LNCAP (cell line): ENCODE measurements at regions not wholly inside any gene's neighbourhood (a gene's known extent, or its start where the extent isn't known, plus 50 kb on each side); places are given as distances from the start of the nearest gene placed in this dataset.

Experiments
- TF ChIP-seq, protein P1 (sequence below): fragments of 450-650 bp; IDR thresholded peaks from 2 replicates; pipeline ENCODE4 v1.5.1; 2017; ENCODE audit warnings: mild to moderate bottlenecking

DNA sequence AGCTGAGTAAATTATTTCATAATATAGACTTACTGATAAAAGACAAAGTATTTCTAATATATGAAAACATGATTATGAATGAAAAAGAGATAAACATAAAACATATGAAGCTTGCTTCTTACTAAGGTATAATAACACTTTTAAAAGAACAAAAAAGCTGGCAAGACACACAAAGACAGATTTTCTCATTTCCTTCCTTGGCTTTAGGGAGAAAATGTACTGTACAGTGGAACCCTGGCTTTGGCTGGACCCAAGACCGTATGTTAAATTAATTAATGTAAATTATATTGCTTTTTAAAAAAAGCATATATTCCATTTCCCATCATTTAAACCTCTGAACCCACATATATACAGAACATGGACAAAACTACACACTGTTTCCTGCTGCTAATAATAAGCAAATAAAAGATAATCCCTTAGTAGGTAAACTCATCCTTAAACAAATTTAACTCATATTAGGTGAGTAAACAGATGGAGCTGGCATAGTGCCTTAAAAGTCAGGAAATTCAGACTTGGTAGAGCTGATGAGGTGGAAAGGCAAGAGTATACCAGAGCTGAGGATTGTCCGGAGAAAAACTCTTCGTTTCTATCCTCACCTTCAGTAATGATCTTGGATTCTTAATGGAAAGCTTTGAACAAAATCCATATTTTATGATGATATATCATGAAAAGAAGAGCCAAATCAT is 1016.4 kb upstream of the KCND2 start:
- TF ChIP-seq, protein P1, sequence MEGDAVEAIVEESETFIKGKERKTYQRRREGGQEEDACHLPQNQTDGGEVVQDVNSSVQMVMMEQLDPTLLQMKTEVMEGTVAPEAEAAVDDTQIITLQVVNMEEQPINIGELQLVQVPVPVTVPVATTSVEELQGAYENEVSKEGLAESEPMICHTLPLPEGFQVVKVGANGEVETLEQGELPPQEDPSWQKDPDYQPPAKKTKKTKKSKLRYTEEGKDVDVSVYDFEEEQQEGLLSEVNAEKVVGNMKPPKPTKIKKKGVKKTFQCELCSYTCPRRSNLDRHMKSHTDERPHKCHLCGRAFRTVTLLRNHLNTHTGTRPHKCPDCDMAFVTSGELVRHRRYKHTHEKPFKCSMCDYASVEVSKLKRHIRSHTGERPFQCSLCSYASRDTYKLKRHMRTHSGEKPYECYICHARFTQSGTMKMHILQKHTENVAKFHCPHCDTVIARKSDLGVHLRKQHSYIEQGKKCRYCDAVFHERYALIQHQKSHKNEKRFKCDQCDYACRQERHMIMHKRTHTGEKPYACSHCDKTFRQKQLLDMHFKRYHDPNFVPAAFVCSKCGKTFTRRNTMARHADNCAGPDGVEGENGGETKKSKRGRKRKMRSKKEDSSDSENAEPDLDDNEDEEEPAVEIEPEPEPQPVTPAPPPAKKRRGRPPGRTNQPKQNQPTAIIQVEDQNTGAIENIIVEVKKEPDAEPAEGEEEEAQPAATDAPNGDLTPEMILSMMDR = no peak

GRCh38 chr7:119270045-119270464 is 1002.9 kb upstream of the KCND2 start:
- TF ChIP-seq, protein P1 = peak; percentile 96

DNA sequence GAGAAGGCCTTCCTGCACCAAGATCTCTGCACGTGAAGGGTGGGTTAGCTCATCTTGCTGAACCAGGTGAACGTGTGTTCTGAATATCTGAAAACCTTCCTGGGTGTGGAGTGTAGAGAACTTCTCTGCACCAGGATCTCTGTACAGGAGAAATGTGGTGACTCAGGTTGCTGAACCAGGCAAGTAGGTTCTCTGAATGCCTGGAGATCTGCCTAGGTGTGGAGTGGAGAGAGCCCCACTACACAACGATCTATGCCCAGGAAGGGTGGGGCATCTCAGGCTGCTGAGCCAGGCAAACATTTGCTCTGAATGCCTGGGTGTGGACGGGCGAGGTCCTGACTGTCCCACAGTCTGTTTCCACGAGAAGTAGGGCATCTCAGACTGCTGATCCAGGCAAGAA is 1002.3 kb upstream of the KCND2 start:
- TF ChIP-seq, protein P1 = no peak

- TF ChIP-seq, protein P1 = no peak
These were observed 1001.7 kb upstream of the KCND2 start for GRCh38 chr7:119271147-119271779.

DNA sequence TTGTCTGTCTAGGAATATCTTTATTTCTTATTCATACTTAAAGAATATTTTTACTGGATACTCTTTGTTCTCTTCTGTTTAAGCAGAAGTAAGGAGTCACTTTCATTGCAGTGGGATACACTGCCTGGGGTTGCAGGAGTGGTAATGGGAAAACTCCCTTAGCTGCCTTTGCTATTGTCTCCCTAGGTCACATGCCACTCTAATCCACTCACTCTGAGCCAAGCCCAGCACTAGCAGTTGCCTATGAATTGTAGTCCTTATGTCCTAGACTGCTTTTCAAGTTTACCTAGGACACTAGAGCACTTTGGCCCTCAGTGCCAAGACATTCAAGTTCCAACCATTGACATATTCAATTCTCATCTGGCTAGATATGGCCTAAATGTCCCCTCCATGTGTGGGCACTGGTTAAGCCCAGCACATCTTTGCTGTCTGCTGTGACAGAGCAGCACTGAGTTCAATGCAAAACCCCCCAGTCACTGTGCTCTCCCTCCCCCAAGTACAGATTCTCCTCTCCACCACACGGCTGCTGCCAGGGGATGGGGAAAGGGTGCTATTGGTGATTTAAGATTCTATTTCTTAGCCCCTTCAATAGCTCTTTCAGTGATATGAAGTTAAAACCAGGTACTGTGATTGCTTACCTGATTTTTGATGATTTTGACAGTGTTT is 991.7 kb upstream of the KCND2 start:
- TF ChIP-seq, protein P1 = no peak

DNA sequence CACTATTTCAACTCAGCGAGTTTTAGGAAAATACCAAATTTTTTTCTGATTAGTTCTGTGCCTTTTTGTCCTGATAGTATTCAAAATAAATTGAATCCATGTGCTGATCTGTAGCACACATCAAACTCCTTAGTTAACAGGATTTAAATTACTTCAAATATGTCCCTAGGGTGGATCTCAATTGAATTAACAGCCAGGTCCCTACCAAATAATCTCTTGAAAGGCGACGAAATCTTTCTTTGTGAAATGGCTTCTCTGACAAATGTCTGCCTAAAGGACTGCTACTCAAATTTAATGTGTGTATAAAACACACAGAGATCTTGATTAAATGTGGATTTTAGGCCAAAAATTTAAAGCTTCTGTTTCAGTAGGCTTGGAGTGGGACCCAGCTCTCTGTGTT is 989.6 kb upstream of the KCND2 start:
- TF ChIP-seq, protein P1 = no peak

DNA sequence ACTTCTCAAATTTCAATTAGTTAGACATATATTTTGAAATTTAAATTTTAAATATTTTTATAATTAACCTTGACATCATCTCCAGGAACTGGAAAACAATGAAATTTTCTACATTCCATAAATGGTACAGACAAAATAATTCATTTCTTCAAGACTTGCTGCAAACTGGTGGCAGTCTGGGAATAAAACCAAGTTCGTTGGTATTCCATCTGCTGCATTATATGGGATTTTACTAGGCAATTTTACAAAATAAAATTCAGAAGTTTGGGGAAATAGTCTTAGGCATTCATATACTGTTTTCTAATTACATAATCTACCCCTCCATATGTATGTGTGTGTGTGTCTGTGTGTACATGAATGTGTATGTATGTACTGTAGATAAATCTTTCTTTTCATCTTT is 984.6 kb upstream of the KCND2 start:
- TF ChIP-seq, protein P1 = no peak
